ENCODE measurements at regions not wholly inside any gene's neighbourhood (a gene's known extent, or its start where the extent isn't known, plus 50 kb on each side); places are given as distances from the start of the nearest gene placed in this dataset.

DNA sequence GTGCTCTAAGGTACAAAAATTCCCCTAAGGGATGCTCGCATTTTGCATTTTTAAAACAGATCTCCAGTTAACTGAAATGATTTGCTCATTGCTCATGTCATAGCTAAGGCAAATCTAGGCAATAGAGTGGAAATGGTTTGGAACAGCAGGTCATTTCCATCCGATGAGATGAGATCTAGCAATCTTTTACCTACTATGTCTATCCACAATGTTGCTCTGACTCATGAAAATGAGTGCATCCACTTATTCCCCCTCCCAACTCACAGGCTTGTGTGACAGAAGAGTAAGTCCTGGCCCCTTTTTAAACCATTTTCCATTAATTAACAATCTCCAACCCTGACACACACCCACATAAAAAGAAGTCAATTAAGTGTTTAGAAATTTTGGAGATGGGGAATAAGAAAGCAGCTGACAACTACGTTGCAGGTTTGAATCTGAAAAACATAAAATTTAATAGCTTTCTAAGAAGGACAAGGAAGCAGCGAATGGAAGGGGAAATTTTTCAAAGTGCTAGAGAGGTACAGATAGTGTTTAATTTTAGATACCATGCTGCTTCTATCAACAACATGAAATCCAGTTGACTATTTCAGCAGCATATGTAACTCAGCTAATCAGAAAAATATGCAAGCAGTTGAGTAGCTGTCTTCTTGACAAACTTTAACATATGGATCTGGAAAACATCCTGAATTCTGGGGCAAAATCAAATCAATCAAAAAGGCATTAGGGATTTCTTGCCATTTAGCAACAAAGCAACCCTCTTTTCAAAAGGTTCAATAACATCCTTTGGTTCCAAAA is 112.0 kb downstream of the TMCO5A start:
- no peak for DNase-seq (ENCODE audit: low read depth in 2 of 2, low spot score in 1 of 2)

DNA sequence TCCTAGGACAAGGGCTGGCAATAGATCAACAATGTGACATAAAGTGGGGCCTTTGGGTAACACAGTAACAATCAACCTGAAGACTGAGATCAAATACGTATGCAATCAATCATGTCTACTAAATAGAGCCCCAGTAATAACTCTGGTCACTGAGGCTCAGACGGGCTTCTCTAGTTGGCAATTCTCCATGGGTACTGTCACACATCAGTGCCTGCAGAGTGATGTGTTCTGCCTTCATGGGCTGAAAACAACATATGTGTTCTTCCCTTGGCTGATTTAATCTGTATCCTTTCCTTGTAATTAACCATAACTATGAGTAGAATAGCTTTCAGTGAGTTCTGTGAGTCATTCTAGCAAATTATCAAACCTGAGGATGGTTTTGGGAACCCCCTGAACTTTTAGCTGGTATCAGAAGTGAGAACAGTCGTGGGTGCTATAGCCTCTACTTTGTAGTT is 113.6 kb downstream of the TMCO5A start:
- no peak for DNase-seq (ENCODE audit: low read depth in 2 of 2, low spot score in 1 of 2)

DNA sequence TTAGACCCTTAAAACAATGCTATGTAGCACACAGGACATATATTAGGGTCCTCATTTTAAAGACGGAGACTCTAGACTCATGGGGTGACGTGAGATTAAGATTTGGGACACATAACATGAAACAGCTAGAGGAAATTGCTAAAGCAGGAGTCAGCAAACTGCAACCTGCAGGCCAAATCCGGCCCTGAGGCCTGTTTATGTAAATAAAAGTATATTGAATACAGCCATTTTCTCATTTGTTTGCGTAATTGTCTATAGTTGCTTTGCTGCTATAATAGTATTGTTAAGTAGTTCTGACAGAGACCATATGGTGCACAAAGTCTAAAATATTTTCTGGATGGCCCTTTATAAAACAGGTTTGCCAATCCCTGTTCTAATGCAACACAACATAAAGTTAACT is 115.5 kb downstream of the TMCO5A start:
- DNase-seq (ENCODE audit: low read depth in 2 of 2, low spot score in 1 of 2), result no peak

DNA sequence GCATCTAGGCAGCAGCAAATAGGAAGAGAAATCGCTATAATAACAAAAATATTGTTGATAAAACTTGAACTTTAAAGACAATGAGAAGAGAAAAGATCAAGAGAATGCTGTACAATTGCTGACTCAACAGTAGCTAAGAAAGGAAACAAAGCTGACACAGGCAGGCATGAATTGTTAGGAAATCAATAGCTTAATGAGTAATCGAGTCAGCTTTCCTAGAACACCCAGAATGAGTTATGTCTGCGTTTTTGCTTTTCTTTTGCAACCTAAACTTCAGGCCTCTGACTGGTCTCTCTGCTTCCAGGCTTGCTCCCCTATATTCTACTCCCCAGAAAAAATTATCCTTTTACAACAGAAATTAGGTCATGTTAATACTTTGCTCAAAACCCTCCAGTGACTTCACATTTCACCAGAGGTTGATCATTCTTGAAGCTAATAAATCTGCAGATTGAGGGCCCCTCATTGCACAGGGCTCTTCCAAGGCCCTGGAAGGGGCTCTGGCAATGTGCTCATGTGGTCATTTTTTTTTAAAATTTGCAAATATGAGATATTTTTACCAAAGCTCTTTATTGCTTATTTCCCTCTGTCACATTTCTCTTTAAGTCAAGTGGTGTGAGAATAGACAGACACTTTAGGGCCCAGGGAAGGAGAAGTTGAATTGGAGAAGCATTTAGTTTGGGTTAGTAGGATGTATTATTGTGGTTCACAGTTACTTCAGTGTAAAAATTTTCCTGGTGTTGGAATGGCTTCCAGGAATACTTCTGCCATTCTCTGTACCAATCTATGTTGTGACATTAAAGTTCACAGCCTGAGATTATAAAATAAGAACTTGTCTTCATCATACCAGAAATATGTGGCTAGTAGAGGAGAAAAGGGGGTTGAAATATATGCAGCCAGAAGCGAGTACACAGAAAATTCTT is 116.3 kb downstream of the TMCO5A start:
- DNase-seq (ENCODE audit: low read depth in 2 of 2, low spot score in 1 of 2), result no peak

DNA sequence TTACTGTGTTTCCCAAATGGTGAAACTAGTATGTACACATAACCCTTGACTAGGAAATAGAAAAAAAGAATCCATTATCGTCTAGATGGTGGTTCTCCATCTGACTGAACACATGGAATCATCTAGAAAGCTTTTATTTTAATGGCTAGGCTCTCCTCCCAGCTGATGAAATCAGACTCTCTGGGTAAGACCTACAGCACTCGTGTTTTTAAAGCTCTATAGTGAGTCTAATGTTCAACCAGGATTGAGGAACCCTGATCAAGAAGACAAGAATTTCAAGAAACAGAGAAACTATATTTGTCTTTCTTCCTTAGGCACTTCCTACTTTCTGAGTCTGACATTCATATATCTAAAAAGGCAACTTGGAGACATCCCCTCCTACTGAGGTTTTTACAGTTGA is 118.8 kb downstream of the TMCO5A start:
- no peak for DNase-seq (ENCODE audit: low read depth in 2 of 2, low spot score in 1 of 2)

DNA sequence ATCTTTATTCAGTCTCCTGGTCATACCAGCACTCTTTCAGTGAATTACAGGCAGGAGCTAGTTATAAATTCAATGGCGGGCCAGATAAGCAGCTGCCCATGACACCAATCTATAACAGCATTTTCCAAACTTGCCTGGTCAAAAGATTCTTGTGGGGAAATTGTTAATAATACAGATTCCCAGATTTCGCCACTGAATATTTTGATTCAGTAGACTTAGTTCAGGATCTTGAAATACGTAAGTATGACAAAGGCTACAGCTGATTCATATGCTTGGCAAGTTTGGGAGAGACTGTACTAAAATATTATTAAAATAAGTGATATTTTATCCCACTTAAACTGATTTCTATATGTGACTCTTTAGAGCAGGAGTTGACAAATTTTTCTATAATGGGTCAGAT is 119.3 kb downstream of the TMCO5A start:
- no peak for DNase-seq (ENCODE audit: low read depth in 2 of 2, low spot score in 1 of 2)

DNA sequence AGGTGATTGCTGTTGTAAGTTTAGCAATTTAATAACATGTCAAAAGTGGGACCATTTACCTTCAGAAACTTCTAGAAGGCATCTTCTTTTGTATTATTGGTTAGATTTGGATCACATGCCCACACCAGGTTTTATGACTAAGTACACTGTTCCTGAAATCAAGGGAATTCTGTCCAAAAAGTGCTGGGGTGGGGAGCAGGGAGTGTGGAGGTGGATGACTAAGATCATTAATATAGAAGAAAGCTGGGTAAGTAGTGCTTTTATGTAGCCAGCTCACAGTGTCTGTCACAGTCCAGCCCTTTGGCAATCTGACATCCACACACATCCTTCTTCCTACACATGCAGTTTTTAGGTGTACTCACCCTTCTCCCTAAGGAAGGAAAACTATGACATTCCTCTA is 120.0 kb downstream of the TMCO5A start:
- no peak for DNase-seq (ENCODE audit: low read depth in 2 of 2, low spot score in 1 of 2)

DNA sequence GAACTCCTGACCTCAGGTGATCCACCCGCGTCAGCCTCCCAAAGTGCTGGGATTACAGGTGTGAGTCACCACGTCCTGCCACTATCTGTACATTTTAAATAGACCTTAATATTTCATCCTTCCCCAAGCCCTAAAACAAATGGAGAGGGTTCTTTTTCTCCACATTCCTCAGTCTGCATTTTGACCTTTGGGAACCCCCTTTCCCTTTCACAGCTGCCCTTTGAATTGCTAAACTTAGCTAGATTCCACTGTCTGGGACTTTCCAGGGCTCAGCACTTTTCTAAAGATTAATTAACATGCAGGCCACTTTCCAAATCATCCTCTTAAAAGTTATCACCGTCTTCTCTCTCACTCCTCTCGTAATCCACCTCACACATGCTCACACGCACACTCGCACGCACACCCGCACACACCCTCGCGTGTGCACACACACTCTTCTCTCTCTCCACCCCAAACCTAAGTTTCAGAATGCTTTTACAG is 124.2 kb downstream of the TMCO5A start:
- DNase-seq (ENCODE audit: low read depth in 2 of 2, low spot score in 1 of 2), result no peak

DNA sequence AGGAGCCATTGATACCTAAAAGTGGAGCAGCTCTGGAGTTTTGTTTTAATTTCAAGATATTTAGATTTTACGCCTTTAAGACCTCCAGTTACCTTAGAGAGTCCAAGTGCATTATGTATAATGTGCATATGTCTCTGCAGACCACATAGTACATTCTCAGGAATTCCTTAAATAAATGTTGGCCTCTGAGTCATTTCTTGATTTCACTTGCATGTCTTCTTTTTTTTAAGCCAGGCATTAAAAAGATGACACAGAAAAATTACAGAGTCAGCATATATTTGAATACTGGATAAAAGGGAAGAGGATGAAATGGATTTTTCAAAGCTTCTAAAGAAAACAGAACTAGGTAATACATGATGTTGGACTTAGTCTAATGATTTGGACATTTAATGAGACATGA is 125.2 kb downstream of the TMCO5A start:
- no peak for DNase-seq (ENCODE audit: low read depth in 2 of 2, low spot score in 1 of 2)

DNA sequence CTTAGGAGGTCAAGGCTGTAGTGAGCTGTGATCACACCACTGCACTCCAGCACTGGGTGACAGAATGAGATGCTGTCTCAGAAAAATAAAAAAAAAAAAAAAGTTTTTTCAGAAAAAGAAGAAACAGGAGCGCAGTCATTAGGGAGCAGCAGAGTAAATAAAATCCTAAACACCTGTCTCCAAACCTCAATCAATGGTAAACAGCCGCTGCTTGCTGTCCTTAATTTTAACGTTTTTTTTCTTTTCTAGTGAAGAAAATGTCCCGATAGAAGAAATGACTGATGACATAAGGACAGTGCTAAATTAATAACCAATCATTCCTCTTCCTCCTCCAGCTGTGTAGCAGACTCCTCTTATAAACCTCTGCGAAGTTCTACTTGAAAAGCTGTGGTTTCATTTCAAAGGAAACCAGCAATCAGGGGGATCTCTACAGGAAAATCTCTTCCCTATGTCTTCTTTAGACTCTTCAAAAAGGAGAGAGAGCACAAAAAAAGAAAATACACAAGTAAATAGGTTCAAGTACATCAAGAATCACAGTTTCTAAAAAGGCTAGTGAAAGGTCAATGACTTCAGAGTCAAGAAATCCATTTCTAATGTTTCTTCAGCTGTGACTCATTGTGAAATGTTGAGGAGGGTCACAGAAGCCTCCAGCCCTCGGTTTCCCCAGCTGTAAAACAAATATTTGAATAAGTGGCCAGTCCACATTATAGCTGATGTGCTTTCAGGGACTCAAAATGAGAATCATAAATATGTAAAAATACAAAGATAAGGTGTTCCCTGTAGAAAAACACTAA is 127.6 kb downstream of the TMCO5A start:
- DNase-seq (ENCODE audit: low read depth in 2 of 2, low spot score in 1 of 2), result no peak

DNA sequence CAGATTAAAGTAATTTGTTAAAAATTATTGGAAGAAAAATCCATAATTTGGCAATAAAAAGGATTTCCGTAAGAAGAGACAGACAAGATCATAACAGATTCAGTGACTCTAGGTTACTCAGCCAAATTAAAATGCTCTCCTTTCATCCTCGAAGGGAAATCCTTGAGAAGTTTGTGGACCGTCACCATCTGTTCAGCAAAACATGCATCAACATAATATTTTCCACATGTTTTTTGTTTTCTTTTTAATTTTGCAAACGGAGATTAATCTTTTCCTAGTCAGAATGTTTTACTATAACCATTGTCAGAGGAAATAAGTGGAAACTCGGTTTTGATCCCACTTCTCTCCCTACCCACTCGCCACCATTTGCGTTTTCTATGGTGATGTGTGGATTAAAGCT is 128.3 kb downstream of the TMCO5A start:
- DNase-seq (ENCODE audit: low read depth in 2 of 2, low spot score in 1 of 2), result no peak

DNA sequence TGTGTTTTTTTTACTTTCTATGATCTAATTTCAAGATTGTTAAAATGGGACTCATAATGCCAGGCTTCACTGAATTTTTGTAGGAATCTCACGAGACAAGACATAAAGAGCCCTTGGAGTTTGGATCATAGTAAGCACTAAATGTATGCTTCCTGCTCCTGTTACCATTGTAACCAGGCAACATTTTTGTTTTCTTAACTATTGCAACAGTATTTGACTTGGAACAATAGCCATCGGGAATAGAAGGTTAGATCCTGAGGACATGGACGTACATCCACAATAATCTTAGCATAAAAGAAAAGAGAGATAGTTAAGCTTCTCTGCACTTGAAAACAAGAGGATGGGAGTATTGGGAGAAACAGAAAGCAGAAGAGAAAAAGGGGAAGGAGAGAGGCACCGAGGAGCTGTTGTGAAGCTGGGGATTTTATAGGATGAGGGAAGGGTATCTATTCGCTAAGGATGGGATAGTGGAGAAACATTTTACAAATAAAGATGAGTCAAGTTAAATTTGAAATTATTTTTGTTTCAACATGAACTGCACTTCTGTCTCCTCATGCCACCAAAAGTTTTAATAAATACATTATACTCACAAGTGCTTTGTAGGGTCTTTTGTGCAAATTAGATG is 131.4 kb downstream of the TMCO5A start:
- DNase-seq (ENCODE audit: low read depth in 2 of 2, low spot score in 1 of 2), result no peak

DNA sequence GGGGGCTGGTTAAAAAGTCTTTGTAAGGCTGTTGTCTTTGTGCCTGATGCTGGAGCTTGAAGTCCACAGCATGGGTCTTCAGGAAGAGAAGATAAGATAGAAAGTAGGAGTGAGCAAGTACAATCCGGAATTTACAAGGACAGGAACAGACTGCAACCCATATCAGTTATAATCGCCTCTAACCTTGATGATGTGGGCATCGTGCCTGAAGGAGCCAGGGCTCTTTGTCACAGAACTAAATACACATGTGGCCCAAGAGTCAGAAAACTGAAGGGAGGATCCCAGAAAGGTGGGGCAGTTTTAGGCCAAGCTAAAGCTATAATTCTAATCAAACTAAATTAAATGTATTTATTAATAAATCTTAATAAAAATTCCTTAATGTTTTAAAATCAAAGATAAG is 132.2 kb downstream of the TMCO5A start:
- DNase-seq (ENCODE audit: low read depth in 2 of 2, low spot score in 1 of 2), result no peak

DNA sequence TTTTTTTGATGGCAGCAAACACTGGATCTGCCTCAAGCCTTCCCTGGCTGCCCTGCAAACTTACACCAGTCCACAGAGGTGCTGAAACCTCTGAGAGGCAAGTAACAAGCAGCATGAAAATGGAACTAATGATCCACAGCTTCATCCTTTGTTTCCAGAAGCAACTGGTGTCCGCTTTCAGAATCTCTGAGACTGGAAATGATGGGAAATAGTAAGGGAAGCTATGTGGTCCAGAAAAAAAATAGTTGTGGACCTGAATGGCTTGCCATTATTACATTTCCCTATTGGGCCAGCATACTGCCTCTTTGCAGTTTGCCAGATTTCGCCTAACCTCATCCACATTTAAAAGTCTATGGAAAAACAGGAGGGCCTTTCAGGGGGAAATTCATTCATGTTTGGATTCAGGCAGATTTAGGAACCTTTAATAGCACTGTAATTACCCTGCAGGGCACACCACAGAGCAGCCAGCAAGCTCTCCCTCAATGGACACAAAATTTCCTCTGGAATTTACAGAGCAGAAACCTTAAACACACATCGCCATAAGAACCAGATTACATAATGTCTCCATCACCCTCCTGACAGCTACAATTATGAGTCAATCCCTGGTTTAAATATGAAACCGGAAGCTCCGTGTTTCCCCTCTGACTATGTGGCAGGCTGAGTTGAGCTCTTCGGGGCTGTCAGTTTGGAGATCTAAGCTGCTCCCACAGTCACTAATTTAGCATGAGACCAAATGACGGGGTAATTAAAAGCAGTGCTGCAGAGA is 134.4 kb downstream of the TMCO5A start:
- DNase-seq (ENCODE audit: low read depth in 2 of 2, low spot score in 1 of 2), result no peak

DNA sequence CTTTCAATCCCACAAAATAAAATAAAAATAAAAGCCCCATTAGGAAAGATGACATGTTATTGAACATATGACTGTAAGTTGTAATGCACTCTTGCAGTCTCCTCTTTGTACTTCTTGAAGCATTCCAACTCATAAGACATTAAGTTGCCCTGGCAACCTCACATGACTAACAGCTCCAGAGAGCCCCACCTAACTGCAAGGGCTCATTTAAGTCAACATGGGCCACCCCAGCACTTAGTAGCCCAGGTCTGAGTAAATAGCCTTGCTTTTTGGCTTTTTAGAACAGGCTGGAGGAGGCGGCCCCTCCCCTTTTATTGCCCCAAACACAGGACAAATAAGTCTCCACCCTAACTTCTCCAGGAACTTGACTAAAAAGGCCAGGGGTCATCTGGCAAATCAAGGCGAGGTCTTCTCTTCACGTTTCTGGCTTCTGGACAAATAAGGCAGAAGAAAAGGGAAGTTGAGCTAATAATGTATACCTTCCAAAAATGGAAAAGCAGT is 135.1 kb downstream of the TMCO5A start:
- DNase-seq (ENCODE audit: low read depth in 2 of 2, low spot score in 1 of 2), result no peak

DNA sequence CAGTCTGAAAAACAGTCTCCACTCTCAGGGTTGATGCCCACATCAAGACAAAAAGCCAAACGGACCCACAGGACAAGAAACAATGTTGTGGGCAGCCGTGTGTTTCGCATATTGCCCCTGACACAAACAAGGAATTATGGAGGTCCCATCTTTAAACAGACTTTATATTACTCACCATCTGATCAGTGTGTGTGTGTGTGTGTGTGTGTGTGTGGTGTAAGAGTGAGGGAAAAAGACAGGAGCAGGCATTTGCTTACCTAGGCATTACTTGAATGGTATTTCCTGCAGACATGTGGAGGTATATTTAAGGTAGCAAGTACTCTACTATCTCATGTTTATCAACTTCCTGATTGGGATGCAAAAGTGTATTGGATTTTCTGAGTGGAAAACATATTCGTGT is 136.3 kb downstream of the TMCO5A start:
- DNase-seq (ENCODE audit: low read depth in 2 of 2, low spot score in 1 of 2), result no peak

DNA sequence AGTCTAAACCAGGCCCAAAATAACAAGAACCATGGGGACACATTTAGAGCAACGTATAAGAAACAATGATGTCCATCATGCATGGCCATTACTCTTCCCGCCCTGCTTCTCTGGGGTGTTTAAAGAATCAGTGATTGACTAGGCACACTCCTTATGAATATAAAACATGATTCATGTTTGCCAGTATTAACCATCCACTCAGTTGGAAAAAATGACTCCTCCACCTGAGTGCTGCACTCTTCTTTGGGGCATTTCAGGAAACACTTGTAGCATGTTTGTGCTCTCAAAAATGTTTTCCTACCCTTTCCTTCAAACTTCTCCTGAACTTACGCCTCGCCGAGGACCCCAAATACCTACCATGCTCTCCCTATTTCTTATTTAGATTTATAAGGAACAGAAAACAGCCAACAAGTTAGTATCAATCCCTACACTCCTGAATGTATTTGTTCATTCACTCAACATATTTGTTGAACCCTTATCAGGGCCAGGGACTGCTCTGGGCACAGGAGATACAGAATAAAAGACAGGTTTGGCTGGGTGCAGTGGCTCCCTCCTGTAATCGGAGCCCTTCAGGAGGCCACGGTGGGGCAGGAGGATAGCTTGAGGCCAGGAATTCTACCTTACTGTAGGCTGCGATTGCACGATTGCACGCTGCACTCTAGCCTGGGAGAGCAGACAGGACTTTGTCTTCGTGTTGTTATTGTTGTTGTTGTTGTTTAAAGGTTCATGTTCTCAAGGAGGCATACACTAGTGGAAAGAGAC is 137.0 kb downstream of the TMCO5A start:
- no peak for DNase-seq (ENCODE audit: low read depth in 2 of 2, low spot score in 1 of 2)

DNA sequence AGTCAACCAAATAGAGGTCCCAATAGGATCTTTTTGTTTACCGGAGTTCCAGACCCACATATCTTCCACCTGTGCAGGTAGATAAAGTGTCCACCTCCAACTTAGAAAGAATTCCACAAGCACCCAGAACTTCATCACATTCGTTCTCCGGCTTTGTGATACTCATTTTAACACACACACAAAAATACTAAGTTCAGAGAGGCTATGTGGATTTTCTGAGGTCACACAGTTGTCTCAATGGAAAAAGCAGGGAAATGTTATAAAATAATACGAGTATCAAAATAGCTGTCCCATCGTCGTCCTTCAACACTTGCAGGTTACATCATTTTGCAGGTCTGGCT is 137.5 kb downstream of the TMCO5A start:
- DNase-seq (ENCODE audit: low read depth in 2 of 2, low spot score in 1 of 2), result no peak

All from stimulated activated CD8-positive, alpha-beta memory T cell treated with anti-CD3 and anti-CD28 coated beads, Interleukin-4, amount 100 ng/mL, for 1 hour (primary cell).